ENCODE measurements at regions not wholly inside any gene's neighbourhood (a gene's known extent, or its start where the extent isn't known, plus 50 kb on each side); places are given as distances from the start of the nearest gene placed in this dataset.

- Histone ChIP-seq H3K4me3 (replicated peaks in 1 of 3; ENCODE audit: insufficient read depth in 1 of 3, low read depth in 2 of 3, low read length in 3 of 3) (no peak overlapping the region), H2AFZ (ENCODE audit: low read length) (no peak overlapping the region), H3K27ac (ENCODE audit: extremely low read length, insufficient read depth, low read length) (no peak overlapping the region), H3K4me1 (ENCODE audit: insufficient read depth, low read length) (peaks cover 45% of the 10 kb centered on the region), H3K9me3 (ENCODE audit: low read length) (no peaks in the 10 kb centered on the region), H3K27me3 (ENCODE audit: control insufficient read depth in 1 of 2, insufficient read depth in 2 of 2, low read length in 2 of 2) (no peaks in the 10 kb centered on the region), H4K20me1 (ENCODE audit: insufficient read depth, low read length) (no peaks in the 10 kb centered on the region), H3K36me3 (replicated peaks in 1 of 2; ENCODE audit: control insufficient read depth in 1 of 2, insufficient read depth in 2 of 2, low read length in 2 of 2) (no peaks in the 10 kb centered on the region), H3K4me2 (ENCODE audit: low read depth, low read length) (no peak overlapping the region), H3K79me2 (ENCODE audit: insufficient read depth, low read length) (no peaks in the 10 kb centered on the region), H3K9ac (ENCODE audit: insufficient read depth, low read depth, low read length) (no peak overlapping the region)
- in situ Hi-C loops (cut with HindIII; ENCODE audit: extremely low pct_ligation_motif_present, low pct_unique_long_range_greater_than_20kb) (no loop called here), intact Hi-C loops (cut with micrococcal nuclease; ENCODE audit: unreplicated experiment) (no loop called here)
- FAIRE-seq = no peak
- ChIA-PET POLR2A (no interaction called here), CTCF (ENCODE audit: low intra/inter-chr PET ratio, low total read pairs) (no interaction called here)
- no peak for ATAC-seq
- no TSS peak for BruUV-seq (replicated peaks)
- TF ChIP-seq RARG (CRISPR knock-in tag; IDR thresholded peaks at IDR 0.05; ENCODE audit: low read depth) (no peak), ZMYM3 (CRISPR knock-in tag; IDR thresholded peaks at IDR 0.05) (no peak), ZC3H13 (CRISPR knock-in tag; IDR thresholded peaks at IDR 0.05) (no peak), RFXAP (CRISPR knock-in tag; IDR thresholded peaks at IDR 0.05; ENCODE audit: borderline replicate concordance) (no peak), TCF12 (IDR thresholded peaks at IDR 0.05) (no peak), TCF12 (CRISPR knock-in tag; IDR thresholded peaks at IDR 0.05) (no peak), HHEX (CRISPR knock-in tag; IDR thresholded peaks at IDR 0.05) (no peak), ZSCAN31 (CRISPR knock-in tag; IDR thresholded peaks at IDR 0.05; ENCODE audit: low read depth) (no peak), ZNF597 (CRISPR knock-in tag; IDR thresholded peaks at IDR 0.05) (no peak), RXRB (CRISPR knock-in tag; IDR thresholded peaks at IDR 0.05; ENCODE audit: borderline replicate concordance) (no peak), ZNF629 (CRISPR knock-in tag; conservative IDR thresholded peaks at IDR 0.05) (no peak)
- 89% methylated on average over 4 of the region's 4 CpGs for WGBS (ENCODE audit: low lambda C conversion rate)
- no peak for DNase-seq (ENCODE audit: low spot score)
These were observed 72.3 kb upstream of the ADGRF1 start for GRCh38 chr6:47114460-47114859.
